ENCODE measurements at regions not wholly inside any gene's neighbourhood (a gene's known extent, or its start where the extent isn't known, plus 50 kb on each side); places are given as distances from the start of the nearest gene placed in this dataset.

GRCh38 chr10:98332623-98333269, 64.8 kb upstream of the LOXL4 start:
- Histone ChIP-seq H3K9ac (ENCODE audit: low read length) (no peak overlapping the region), H3K4me1 (ENCODE audit: control insufficient read depth, insufficient read depth, low read length) (peaks cover 8% of the 10 kb centered on the region), H3K36me3 (ENCODE audit: control insufficient read depth, insufficient read depth, low read length, severe bottlenecking) (no peaks in the 10 kb centered on the region), H3K4me3 (ENCODE audit: low read length) (no peak overlapping the region), H3K27me3 (replicated peaks; ENCODE audit: control insufficient read depth, insufficient read depth, low read length) (peaks cover 2% of the 10 kb centered on the region), H3K9me3 (ENCODE audit: control insufficient read depth, low read length) (peaks cover 4% of the 10 kb centered on the region)
- DNase-seq (ENCODE audit: low read depth): no peak

- DNase-seq (ENCODE audit: low read depth): no peak
- H3K36me3 ChIP-seq (ENCODE audit: control insufficient read depth, insufficient read depth, low read length, severe bottlenecking): no peaks in the 10 kb centered on the region
- H3K27me3 ChIP-seq (replicated peaks; ENCODE audit: control insufficient read depth, insufficient read depth, low read length): peaks cover 9% of the 10 kb centered on the region
- H3K4me1 ChIP-seq (ENCODE audit: control insufficient read depth, insufficient read depth, low read length): peaks cover 8% of the 10 kb centered on the region
- no peak overlapping the region for H3K9ac ChIP-seq (ENCODE audit: low read length)
- no peak overlapping the region for H3K4me3 ChIP-seq (ENCODE audit: low read length)
- H3K9me3 ChIP-seq (ENCODE audit: control insufficient read depth, low read length): peaks cover 4% of the 10 kb centered on the region
These were observed 63.9 kb upstream of the LOXL4 start for GRCh38 chr10:98331885-98332284.

- no peak overlapping the region for H3K4me3 ChIP-seq (ENCODE audit: low read length)
- peaks cover 4% of the 10 kb centered on the region for H3K9me3 ChIP-seq (ENCODE audit: control insufficient read depth, low read length)
- no peak overlapping the region for H3K9ac ChIP-seq (ENCODE audit: low read length)
- no peak for DNase-seq (ENCODE audit: low read depth)
- peaks cover 16% of the 10 kb centered on the region for H3K27me3 ChIP-seq (replicated peaks; ENCODE audit: control insufficient read depth, insufficient read depth, low read length)
- no peaks in the 10 kb centered on the region for H3K36me3 ChIP-seq (ENCODE audit: control insufficient read depth, insufficient read depth, low read length, severe bottlenecking)
- H3K4me1 ChIP-seq (ENCODE audit: control insufficient read depth, insufficient read depth, low read length): no peaks in the 10 kb centered on the region
These were observed 63.0 kb upstream of the LOXL4 start for GRCh38 chr10:98330987-98331386.

GRCh38 chr10:98328640-98329039, 60.6 kb upstream of the LOXL4 start:
- no peak for DNase-seq (ENCODE audit: low read depth)
- no peaks in the 10 kb centered on the region for H3K36me3 ChIP-seq (ENCODE audit: control insufficient read depth, insufficient read depth, low read length, severe bottlenecking)
- peaks cover 4% of the 10 kb centered on the region for H3K9me3 ChIP-seq (ENCODE audit: control insufficient read depth, low read length)
- peaks cover 16% of the 10 kb centered on the region for H3K27me3 ChIP-seq (replicated peaks; ENCODE audit: control insufficient read depth, insufficient read depth, low read length)
- H3K9ac ChIP-seq (ENCODE audit: low read length): no peak overlapping the region
- H3K4me3 ChIP-seq (ENCODE audit: low read length): no peak overlapping the region
- H3K4me1 ChIP-seq (ENCODE audit: control insufficient read depth, insufficient read depth, low read length): peaks cover 6% of the 10 kb centered on the region

GRCh38 chr10:98328163-98328562, 60.2 kb upstream of the LOXL4 start:
- H3K27me3 ChIP-seq (replicated peaks; ENCODE audit: control insufficient read depth, insufficient read depth, low read length): peaks cover 16% of the 10 kb centered on the region
- no peak for DNase-seq (ENCODE audit: low read depth)

GRCh38 chr10:98326621-98327027, 58.6 kb upstream of the LOXL4 start:
- Histone ChIP-seq H3K4me3 (ENCODE audit: low read length) (no peak overlapping the region), H3K9ac (ENCODE audit: low read length) (no peak overlapping the region), H3K36me3 (ENCODE audit: control insufficient read depth, insufficient read depth, low read length, severe bottlenecking) (no peaks in the 10 kb centered on the region), H3K9me3 (ENCODE audit: control insufficient read depth, low read length) (peaks cover 4% of the 10 kb centered on the region), H3K4me1 (ENCODE audit: control insufficient read depth, insufficient read depth, low read length) (peaks cover 19% of the 10 kb centered on the region), H3K27me3 (replicated peaks; ENCODE audit: control insufficient read depth, insufficient read depth, low read length) (peaks cover 16% of the 10 kb centered on the region)
- DNase-seq (ENCODE audit: low read depth): no peak

More at GRCh38 chr10:98328163-98328562, 60.2 kb upstream of the LOXL4 start:
- H3K9me3 ChIP-seq (ENCODE audit: control insufficient read depth, low read length): peaks cover 4% of the 10 kb centered on the region
- no peak overlapping the region for H3K9ac ChIP-seq (ENCODE audit: low read length)
- H3K4me3 ChIP-seq (ENCODE audit: low read length): no peak overlapping the region
- peaks cover 10% of the 10 kb centered on the region for H3K4me1 ChIP-seq (ENCODE audit: control insufficient read depth, insufficient read depth, low read length)
- no peaks in the 10 kb centered on the region for H3K36me3 ChIP-seq (ENCODE audit: control insufficient read depth, insufficient read depth, low read length, severe bottlenecking)

- Histone ChIP-seq H3K4me1 (ENCODE audit: control insufficient read depth, insufficient read depth, low read length) (peaks cover 19% of the 10 kb centered on the region), H3K27me3 (replicated peaks; ENCODE audit: control insufficient read depth, insufficient read depth, low read length) (peaks cover 16% of the 10 kb centered on the region), H3K9me3 (ENCODE audit: control insufficient read depth, low read length) (peaks cover 1% of the 10 kb centered on the region), H3K9ac (ENCODE audit: low read length) (no peak overlapping the region), H3K4me3 (ENCODE audit: low read length) (no peak overlapping the region), H3K36me3 (ENCODE audit: control insufficient read depth, insufficient read depth, low read length, severe bottlenecking) (no peaks in the 10 kb centered on the region)
- peak; percentile 76 for DNase-seq (ENCODE audit: low read depth)
These were observed 55.5 kb upstream of the LOXL4 start for GRCh38 chr10:98323221-98324164.

- Histone ChIP-seq H3K4me3 (ENCODE audit: low read length) (no peak overlapping the region), H3K36me3 (ENCODE audit: control insufficient read depth, insufficient read depth, low read length, severe bottlenecking) (no peaks in the 10 kb centered on the region), H3K4me1 (ENCODE audit: control insufficient read depth, insufficient read depth, low read length) (peaks cover 28% of the 10 kb centered on the region), H3K9me3 (ENCODE audit: control insufficient read depth, low read length) (no peaks in the 10 kb centered on the region), H3K9ac (ENCODE audit: low read length) (no peak overlapping the region), H3K27me3 (replicated peaks; ENCODE audit: control insufficient read depth, insufficient read depth, low read length) (peaks cover 2% of the 10 kb centered on the region)
- no peak for DNase-seq (ENCODE audit: low read depth)
These were observed 53.3 kb upstream of the LOXL4 start for GRCh38 chr10:98321186-98321780.

GRCh38 chr10:98320486-98321185, 52.6 kb upstream of the LOXL4 start:
- Histone ChIP-seq H3K4me1 (ENCODE audit: control insufficient read depth, insufficient read depth, low read length) (peaks cover 34% of the 10 kb centered on the region), H3K9ac (ENCODE audit: low read length) (no peak overlapping the region), H3K4me3 (ENCODE audit: low read length) (no peak overlapping the region), H3K36me3 (ENCODE audit: control insufficient read depth, insufficient read depth, low read length, severe bottlenecking) (no peaks in the 10 kb centered on the region), H3K9me3 (ENCODE audit: control insufficient read depth, low read length) (no peaks in the 10 kb centered on the region), H3K27me3 (replicated peaks; ENCODE audit: control insufficient read depth, insufficient read depth, low read length) (no peaks in the 10 kb centered on the region)
- DNase-seq (ENCODE audit: low read depth): no peak

- no peak overlapping the region for H3K4me3 ChIP-seq (ENCODE audit: low read length)
- no peaks in the 10 kb centered on the region for H3K36me3 ChIP-seq (ENCODE audit: control insufficient read depth, insufficient read depth, low read length, severe bottlenecking)
- no peak for DNase-seq (ENCODE audit: low read depth)
These were observed 50.9 kb upstream of the LOXL4 start for GRCh38 chr10:98318861-98319260.

More at GRCh38 chr10:98318861-98319260, 50.9 kb upstream of the LOXL4 start:
- Histone ChIP-seq H3K9me3 (ENCODE audit: control insufficient read depth, low read length) (no peaks in the 10 kb centered on the region), H3K27me3 (replicated peaks; ENCODE audit: control insufficient read depth, insufficient read depth, low read length) (no peaks in the 10 kb centered on the region), H3K4me1 (ENCODE audit: control insufficient read depth, insufficient read depth, low read length) (peaks cover 47% of the 10 kb centered on the region), H3K9ac (ENCODE audit: low read length) (no peak overlapping the region)
